HCT116 (cell line): ENCODE measurements at regions not wholly inside any gene's neighbourhood (a gene's known extent, or its start where the extent isn't known, plus 50 kb on each side); places are given as distances from the start of the nearest gene placed in this dataset.

Experiments
- ATAC-seq: fragments of 200-7000 bp; cut with Tn5 transposase; 2 replicates; pipeline ENCODE4 v1.9.1; 2020; ENCODE audit warnings: mild to moderate bottlenecking, moderate library complexity
- BruUV-seq: library from RNA; stranded (reverse); fragments of 400-500 nt; replicated peaks from 2 replicates; lab custom pipeline; 2021; lab: Mats Ljungman, UMichigan
- CTCF ChIA-PET: fragments of 300-600 bp; sonication (Branson Sonifier 250); formaldehyde crosslinking; loops from one replicate; lab custom pipeline; 2021; ENCODE audit warnings: antibody characterized with exemption; lab: Charles Lee
- POLR2A ChIA-PET: fragments of 300-600, 350-600 bp; sonication (Branson Sonifier 250); formaldehyde crosslinking; loops from one replicate; lab custom pipeline; 2021; ENCODE audit warnings: antibody characterized with exemption; lab: Charles Lee
- RAD21 ChIA-PET, 2 experiments: fragments of 300-600 bp; sonication (Branson Sonifier 250); formaldehyde crosslinking; loops; one replicate each; lab custom pipeline; 2023; ENCODE audit warnings: low total read pairs in 2 of 2; ENCODE audit not compliant: uncharacterized antibody in 2 of 2, unreplicated experiment in 2 of 2, low non-redundant PET in 1 of 2; lab: Charles Lee
- DNase-seq: peaks from one replicate; pipeline ENCODE4 v3.0.0-alpha.2; 2010; ENCODE audit warnings: low read depth, low spot score
- H2AFZ ChIP-seq: fragments of 200-600 bp; shearing (Covaris generic), sonication (generic); 2 replicates; pipeline ENCODE4 v1.6.1; 2017; ENCODE audit warnings: low read depth, mixed run types, mixed read lengths, antibody characterized with exemption, low read length; ENCODE audit not compliant: poor library complexity, severe bottlenecking
- H3K27ac ChIP-seq: 2 replicates; pipeline ENCODE4 v1.5.1; 2012; ENCODE audit warnings: low read depth, low read length
- H3K27me3 ChIP-seq: fragments of 200-600 bp; sonication (generic); 2 replicates; pipeline ENCODE4 v1.6.1; 2016; ENCODE audit warnings: mixed run types, low read length, mixed read lengths; ENCODE audit not compliant: insufficient read depth
- H3K36me3 ChIP-seq, 2 experiments: fragments of 200-500 bp in 1 of 2; fragments of 200-600 bp in 1 of 2; sonication (Bioruptor generic) in 1 of 2; sonication (generic) in 1 of 2; 2 replicates each; pipeline versions ENCODE4 v1.5.1 to v1.6.1; 2014 to 2016; ENCODE audit warnings: low read length in 2 of 2, inconsistent platforms in 1 of 2, mixed read lengths in 1 of 2, mixed run types in 1 of 2; ENCODE audit not compliant: insufficient read depth in 2 of 2, control insufficient read depth in 1 of 2
- H3K4me1 ChIP-seq, 2 experiments: fragments of 200-600 bp in 1 of 2; sonication (generic) in 1 of 2; 2 replicates each; pipeline versions ENCODE4 v1.5.1 to v1.6.1; 2012 to 2017; ENCODE audit warnings: low read length in 2 of 2, inconsistent platforms in 1 of 2, mild to moderate bottlenecking in 1 of 2, mixed read lengths in 1 of 2, mixed run types in 1 of 2, moderate library complexity in 1 of 2; ENCODE audit not compliant: insufficient read depth in 2 of 2, control insufficient read depth in 1 of 2
- H3K4me2 ChIP-seq: fragments of 200-600 bp; sonication (generic); 2 replicates; pipeline ENCODE4 v1.6.1; 2017; ENCODE audit warnings: mixed run types, low read length, mixed read lengths
- H3K4me3 ChIP-seq, 2 experiments: fragments of 200-600 bp in 1 of 2; sonication (generic) in 1 of 2; replicated peaks in 1 of 2; 2 replicates each; pipeline ENCODE4 v1.5.1; 2011 to 2016; ENCODE audit warnings: low read length in 2 of 2, control low read depth in 1 of 2, low read depth in 1 of 2, mild to moderate bottlenecking in 1 of 2, mixed read lengths in 1 of 2, mixed run types in 1 of 2
- H3K79me2 ChIP-seq: fragments of 200-600 bp; sonication (generic); 2 replicates; pipeline ENCODE4 v1.6.1; 2017; ENCODE audit warnings: mild to moderate bottlenecking, mixed run types, low read length, moderate library complexity, mixed read lengths; ENCODE audit not compliant: insufficient read depth
- H3K9ac ChIP-seq: fragments of 200-600 bp; sonication (generic); 2 replicates; pipeline ENCODE4 v1.6.1; 2016; ENCODE audit warnings: low read length, mixed read lengths
- H3K9me2 ChIP-seq: fragments of 200-600 bp; sonication (generic), shearing (Covaris generic); 2 replicates; pipeline ENCODE4 v1.6.1; 2017; ENCODE audit warnings: mixed run types, mild to moderate bottlenecking, moderate library complexity; ENCODE audit not compliant: insufficient read depth
- H3K9me3 ChIP-seq, 2 experiments: fragments of 200-500 bp in 1 of 2; fragments of 200-600 bp in 1 of 2; sonication (Bioruptor generic) in 1 of 2; sonication (generic) in 1 of 2; 2 replicates each; pipeline ENCODE4 v1.6.1; 2014 to 2017; ENCODE audit warnings: low read length in 2 of 2, mixed read lengths in 2 of 2, inconsistent platforms in 1 of 2, low read depth in 1 of 2, mild to moderate bottlenecking in 1 of 2, mixed run types in 1 of 2, moderate library complexity in 1 of 2; ENCODE audit not compliant: control insufficient read depth in 1 of 2, insufficient read depth in 1 of 2
- H4K20me1 ChIP-seq: fragments of 200-600 bp; sonication (generic), shearing (Covaris generic); 2 replicates; pipeline ENCODE4 v1.6.1; 2017; ENCODE audit warnings: mixed run types, mild to moderate bottlenecking, moderate library complexity; ENCODE audit not compliant: insufficient read depth
- ATF3 ChIP-seq: IDR thresholded peaks from 2 replicates; pipeline ENCODE4 v1.6.1; 2012
- CTCF ChIP-seq, 3 experiments: fragments of 200-600 bp in 1 of 3; sonication (generic) in 1 of 3; IDR thresholded peaks in 2 of 3; conservative IDR thresholded peaks in 1 of 3; 2 replicates each; pipeline ENCODE4 v1.5.1; 2012 to 2017; ENCODE audit warnings: low read depth in 2 of 3, low read length in 2 of 3, antibody characterized with exemption in 1 of 3, borderline replicate concordance in 1 of 3, control low read depth in 1 of 3, mild to moderate bottlenecking in 1 of 3, mixed read lengths in 1 of 3, mixed run types in 1 of 3, moderate library complexity in 1 of 3; ENCODE audit not compliant: insufficient read depth in 1 of 3
- EGR1 ChIP-seq: IDR thresholded peaks from 2 replicates; pipeline ENCODE4 v1.6.1; 2012; ENCODE audit warnings: low read depth
- EZH2 ChIP-seq: fragments of 200-600 bp; sonication (generic); IDR thresholded peaks from 2 replicates; pipeline ENCODE4 v1.6.1; 2017; ENCODE audit warnings: antibody characterized with exemption, mixed run types
- FOSL1 ChIP-seq: IDR thresholded peaks from 2 replicates; pipeline ENCODE4 v1.6.1; 2012; ENCODE audit warnings: low read depth
- JUND ChIP-seq: IDR thresholded peaks from 2 replicates; pipeline ENCODE4 v1.6.1; 2012
- MAX ChIP-seq: IDR thresholded peaks from 2 replicates; pipeline ENCODE4 v1.6.1; 2012
- POLR2A ChIP-seq: IDR thresholded peaks from 2 replicates; pipeline ENCODE4 v1.7.0; 2011; ENCODE audit warnings: borderline replicate concordance; ENCODE audit not compliant: insufficient read depth, insufficient read length; ENCODE audit errors: extremely low read depth
- RAD21 ChIP-seq: IDR thresholded peaks from 2 replicates; pipeline ENCODE4 v1.6.1; 2012; ENCODE audit warnings: low read depth, mild to moderate bottlenecking
- REST ChIP-seq: IDR thresholded peaks from 2 replicates; pipeline ENCODE4 v1.6.1; 2012; ENCODE audit warnings: low read depth
- SIN3A ChIP-seq: IDR thresholded peaks from 2 replicates; pipeline ENCODE4 v1.6.1; 2012; ENCODE audit warnings: low read depth
- SP1 ChIP-seq: IDR thresholded peaks from 2 replicates; pipeline ENCODE4 v1.6.1; 2012; ENCODE audit warnings: low read depth
- SRF ChIP-seq: IDR thresholded peaks from 2 replicates; pipeline ENCODE4 v1.6.1; 2012; ENCODE audit warnings: low read depth
- ZBTB33 ChIP-seq: IDR thresholded peaks from 2 replicates; pipeline ENCODE4 v1.6.1; 2011; ENCODE audit warnings: mild to moderate bottlenecking, low read length, moderate library complexity; ENCODE audit not compliant: insufficient replicate concordance; ENCODE audit errors: extremely low read depth
- ZNF274 ChIP-seq: fragments of 200-500 bp; sonication (Bioruptor generic); IDR thresholded peaks from 2 replicates; pipeline ENCODE4 v1.6.1; 2014; ENCODE audit warnings: mild to moderate bottlenecking, low read depth, low read length, inconsistent platforms
- intact Hi-C: fragments of 100-400 bp; cut with micrococcal nuclease; formaldehyde crosslinking; loops from 2 replicates; pipeline ENCODE4 v1.10.0; 2022

GRCh38 chr3:30551927-30552326 is 54.5 kb upstream of the TGFBR2 start (continued):
- no peak for TF ChIP-seq ZBTB33
- no peak for TF ChIP-seq FOSL1

GRCh38 chr3:30553641-30554316 is 52.6 kb upstream of the TGFBR2 start:
- Histone ChIP-seq H3K9ac (no peak overlapping the region), H3K9me3 (no peaks in the 10 kb centered on the region), H3K4me2 (no peak overlapping the region), H3K36me3 (no peaks in the 10 kb centered on the region), H3K4me1 (no peaks in the 10 kb centered on the region), H4K20me1 (no peaks in the 10 kb centered on the region), H3K27ac (no peak overlapping the region), H3K79me2 (no peaks in the 10 kb centered on the region), H3K27me3 (no peaks in the 10 kb centered on the region), H3K4me3 (no peak overlapping the region), H2AFZ (peak overlapping the region; percentile 57), H3K9me2 (no peaks in the 10 kb centered on the region)
- ChIA-PET CTCF (no interaction called here), RAD21 (no interaction called here), POLR2A (no interaction called here)
- DNase-seq (no peak), ATAC-seq (no peak)
- no TSS peak for BruUV-seq
- intact Hi-C loops: no loop called here
- no peak for TF ChIP-seq SIN3A
- no peak for TF ChIP-seq SRF
- TF ChIP-seq CTCF (IDR thresholded peaks at IDR 0.05 in 2 of 3, conservative IDR thresholded peaks at IDR 0.05 in 1 of 3; ENCODE audit: borderline replicate concordance in 1 of 3, insufficient read depth in 1 of 3, low read depth in 2 of 3, low read length in 2 of 3): no peak
- TF ChIP-seq MAX: no peak
- no peak for TF ChIP-seq POLR2A
- no peak for TF ChIP-seq REST
- no peak for TF ChIP-seq ZBTB33
- no peak for TF ChIP-seq EZH2
- no peak for TF ChIP-seq EGR1
- TF ChIP-seq RAD21: no peak
- TF ChIP-seq SP1: no peak
- TF ChIP-seq FOSL1: no peak
- TF ChIP-seq JUND: no peak
- no peak for TF ChIP-seq ATF3
- no peak for TF ChIP-seq ZNF274
